ENCODE measurements at regions not wholly inside any gene's neighbourhood (a gene's known extent, or its start where the extent isn't known, plus 50 kb on each side); places are given as distances from the start of the nearest gene placed in this dataset.

- Histone ChIP-seq H3K36me3 (replicated peaks; ENCODE audit: insufficient read depth, low read length) (no peaks in the 10 kb centered on the region), H3K27me3 (replicated peaks; ENCODE audit: insufficient read depth, low read length) (no peaks in the 10 kb centered on the region), H3K4me2 (ENCODE audit: low read depth, low read length) (no peak overlapping the region), H3K9ac (ENCODE audit: low read length) (no peak overlapping the region), H3K4me1 (ENCODE audit: low read length) (no peaks in the 10 kb centered on the region), H4K20me1 (ENCODE audit: insufficient read depth, low read length) (no peaks in the 10 kb centered on the region), H3K9me3 (replicated peaks; ENCODE audit: insufficient read depth, low read length) (no peaks in the 10 kb centered on the region), H3F3A (ENCODE audit: insufficient read depth, low read length) (no peaks in the 10 kb centered on the region), H3K27ac (ENCODE audit: low read length) (no peak overlapping the region), H2AFZ (ENCODE audit: low read length) (no peak overlapping the region), H3K79me2 (ENCODE audit: low read length) (no peaks in the 10 kb centered on the region), H3K9me2 (replicated peaks; ENCODE audit: insufficient read depth, low read length) (no peaks in the 10 kb centered on the region), H3K4me3 (ENCODE audit: low read length) (no peak overlapping the region)
- no peak for TF ChIP-seq EZH2phosphoT487 (IDR thresholded peaks at IDR 0.05; ENCODE audit: low read length)
- TF ChIP-seq, protein P1, sequence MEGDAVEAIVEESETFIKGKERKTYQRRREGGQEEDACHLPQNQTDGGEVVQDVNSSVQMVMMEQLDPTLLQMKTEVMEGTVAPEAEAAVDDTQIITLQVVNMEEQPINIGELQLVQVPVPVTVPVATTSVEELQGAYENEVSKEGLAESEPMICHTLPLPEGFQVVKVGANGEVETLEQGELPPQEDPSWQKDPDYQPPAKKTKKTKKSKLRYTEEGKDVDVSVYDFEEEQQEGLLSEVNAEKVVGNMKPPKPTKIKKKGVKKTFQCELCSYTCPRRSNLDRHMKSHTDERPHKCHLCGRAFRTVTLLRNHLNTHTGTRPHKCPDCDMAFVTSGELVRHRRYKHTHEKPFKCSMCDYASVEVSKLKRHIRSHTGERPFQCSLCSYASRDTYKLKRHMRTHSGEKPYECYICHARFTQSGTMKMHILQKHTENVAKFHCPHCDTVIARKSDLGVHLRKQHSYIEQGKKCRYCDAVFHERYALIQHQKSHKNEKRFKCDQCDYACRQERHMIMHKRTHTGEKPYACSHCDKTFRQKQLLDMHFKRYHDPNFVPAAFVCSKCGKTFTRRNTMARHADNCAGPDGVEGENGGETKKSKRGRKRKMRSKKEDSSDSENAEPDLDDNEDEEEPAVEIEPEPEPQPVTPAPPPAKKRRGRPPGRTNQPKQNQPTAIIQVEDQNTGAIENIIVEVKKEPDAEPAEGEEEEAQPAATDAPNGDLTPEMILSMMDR (IDR thresholded peaks at IDR 0.05; ENCODE audit: low read length), result no peak
- TF ChIP-seq EZH2 (optimal IDR thresholded peaks at IDR 0.05; ENCODE audit: low read depth, low read length), result no peak
- no peak for DNase-seq
Observed at GRCh38 chr13:68509734-68510621, 1279.8 kb upstream of the PCDH9 start.

GRCh38 chr13:68506888-68507551 is 1276.9 kb upstream of the PCDH9 start:
- no peak overlapping the region for H3K27ac ChIP-seq (ENCODE audit: low read length)

DNA sequence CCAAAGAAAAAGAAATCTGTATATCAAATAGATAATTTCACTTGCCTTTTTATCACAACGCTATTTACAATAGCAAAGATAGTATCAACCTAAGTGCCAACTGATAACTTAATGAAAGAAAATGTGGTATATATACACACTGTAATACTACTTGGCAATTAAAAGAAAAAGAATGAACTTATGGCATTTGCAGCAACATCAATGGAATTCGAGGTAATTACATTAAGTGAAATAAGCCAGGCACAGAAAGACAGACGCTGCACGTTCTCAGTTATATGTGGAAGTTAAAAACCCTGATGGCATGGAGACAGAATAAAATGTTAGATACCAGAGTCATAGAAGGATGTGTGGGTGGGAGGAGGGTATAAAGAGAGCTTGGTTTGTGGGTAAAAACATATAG is 1260.5 kb upstream of the PCDH9 start:
- no peaks in the 10 kb centered on the region for H3K9me2 ChIP-seq (replicated peaks; ENCODE audit: insufficient read depth, low read length)
- no peaks in the 10 kb centered on the region for H3K9me3 ChIP-seq (replicated peaks; ENCODE audit: insufficient read depth, low read length)
- no peaks in the 10 kb centered on the region for H4K20me1 ChIP-seq (ENCODE audit: insufficient read depth, low read length)
- H3K36me3 ChIP-seq (replicated peaks; ENCODE audit: insufficient read depth, low read length), result no peaks in the 10 kb centered on the region
- no peaks in the 10 kb centered on the region for H3K4me1 ChIP-seq (ENCODE audit: low read length)
- no peaks in the 10 kb centered on the region for H3K27me3 ChIP-seq (replicated peaks; ENCODE audit: insufficient read depth, low read length)
- H3F3A ChIP-seq (ENCODE audit: insufficient read depth, low read length), result no peaks in the 10 kb centered on the region
- no peaks in the 10 kb centered on the region for H3K79me2 ChIP-seq (ENCODE audit: low read length)
- no peak overlapping the region for H3K4me2 ChIP-seq (ENCODE audit: low read depth, low read length)
- no peak overlapping the region for H2AFZ ChIP-seq (ENCODE audit: low read length)
- no peak overlapping the region for H3K27ac ChIP-seq (ENCODE audit: low read length)
- TF ChIP-seq EZH2 (optimal IDR thresholded peaks at IDR 0.05; ENCODE audit: low read depth, low read length), result no peak
- TF ChIP-seq, protein P1 (IDR thresholded peaks at IDR 0.05; ENCODE audit: low read length), result no peak
- no peak for TF ChIP-seq EZH2phosphoT487 (IDR thresholded peaks at IDR 0.05; ENCODE audit: low read length)
- H3K4me3 ChIP-seq (ENCODE audit: low read length), result no peak overlapping the region
- no peak for DNase-seq
- H3K9ac ChIP-seq (ENCODE audit: low read length), result no peak overlapping the region

More at GRCh38 chr13:68506888-68507551, 1276.9 kb upstream of the PCDH9 start:
- Histone ChIP-seq H3K9me2 (replicated peaks; ENCODE audit: insufficient read depth, low read length) (no peaks in the 10 kb centered on the region), H3F3A (ENCODE audit: insufficient read depth, low read length) (no peaks in the 10 kb centered on the region), H3K36me3 (replicated peaks; ENCODE audit: insufficient read depth, low read length) (no peaks in the 10 kb centered on the region), H3K79me2 (ENCODE audit: low read length) (no peaks in the 10 kb centered on the region), H4K20me1 (ENCODE audit: insufficient read depth, low read length) (no peaks in the 10 kb centered on the region), H3K4me3 (ENCODE audit: low read length) (no peak overlapping the region), H3K4me1 (ENCODE audit: low read length) (no peaks in the 10 kb centered on the region), H3K9me3 (replicated peaks; ENCODE audit: insufficient read depth, low read length) (no peaks in the 10 kb centered on the region), H3K9ac (ENCODE audit: low read length) (no peak overlapping the region), H3K4me2 (ENCODE audit: low read depth, low read length) (no peak overlapping the region), H3K27me3 (replicated peaks; ENCODE audit: insufficient read depth, low read length) (no peaks in the 10 kb centered on the region), H2AFZ (ENCODE audit: low read length) (no peak overlapping the region)
- no peak for DNase-seq
- TF ChIP-seq, protein P1 (IDR thresholded peaks at IDR 0.05; ENCODE audit: low read length), result no peak
- no peak for TF ChIP-seq EZH2phosphoT487 (IDR thresholded peaks at IDR 0.05; ENCODE audit: low read length)
- no peak for TF ChIP-seq EZH2 (optimal IDR thresholded peaks at IDR 0.05; ENCODE audit: low read depth, low read length)
